HepG2 (cell line): ENCODE measurements at regions not wholly inside any gene's neighbourhood (a gene's known extent, or its start where the extent isn't known, plus 50 kb on each side); places are given as distances from the start of the nearest gene placed in this dataset.

Experiments
- ATAC-seq: fragments of 200-7000 bp; cut with Tn5 transposase; 3 replicates; pipeline ENCODE4 v1.9.1; 2020; ENCODE audit warnings: mild to moderate bottlenecking, moderate library complexity
- BruUV-seq: library from RNA; stranded (reverse); fragments of 400-500 nt; replicated peaks from 2 replicates; lab custom pipeline; 2021; lab: Mats Ljungman, UMichigan
- CTCF ChIA-PET: fragments of 300-600 bp; formaldehyde crosslinking; extraction: SDS; loops from one replicate; lab custom pipeline; 2021; ENCODE audit warnings: low total read pairs, inconsistent platforms, low intra/inter-chr PET ratio; lab: Yijun Ruan, JAX
- POLR2A ChIA-PET: fragments of 350-600 bp; sonication (Branson Sonifier 250); formaldehyde crosslinking; loops from one replicate; lab custom pipeline; 2020; ENCODE audit warnings: antibody characterized with exemption, inconsistent platforms; lab: Yijun Ruan, JAX
- DNase-seq: peaks from one replicate; pipeline ENCODE4 v3.0.0-alpha.2; 2015; ENCODE audit warnings: low spot score
- FAIRE-seq: peaks from 3 replicates; lab custom pipeline; 2011; peaks lifted over from hg19 to GRCh38; lab: Jason Lieb, UNC
- H2AFZ ChIP-seq: one replicate; pipeline ENCODE4 v1.6.1; 2011; ENCODE audit warnings: low read length, inconsistent platforms
- H3K27ac ChIP-seq: fragments of 300-600 bp; 3 replicates; pipeline ENCODE4 v1.8.0; 2011; ENCODE audit warnings: mixed run types, mild to moderate bottlenecking, mixed read lengths, low read length, inconsistent platforms; ENCODE audit not compliant: insufficient read depth; ENCODE audit errors: extremely low read length
- H3K27me3 ChIP-seq, 2 experiments: fragments of 200-600 bp in 1 of 2; 2 replicates in 1 of 2; 3 replicates in 1 of 2; pipeline versions ENCODE4 v1.6.0 to v1.8.0; 2011; ENCODE audit warnings: low read length in 2 of 2, mild to moderate bottlenecking in 2 of 2, moderate library complexity in 2 of 2, inconsistent platforms in 1 of 2; ENCODE audit not compliant: insufficient read depth in 2 of 2, control insufficient read depth in 1 of 2
- H3K36me3 ChIP-seq, 2 experiments: fragments of 200-600 bp in 1 of 2; replicated peaks in 1 of 2; 2 replicates in 1 of 2; 3 replicates in 1 of 2; pipeline versions ENCODE4 v1.5.1 to v1.8.0; 2011; ENCODE audit warnings: low read length in 2 of 2, inconsistent platforms in 1 of 2; ENCODE audit not compliant: insufficient read depth in 2 of 2, control insufficient read depth in 1 of 2
- H3K4me1 ChIP-seq: 2 replicates; pipeline ENCODE4 v1.5.1; 2012; ENCODE audit warnings: low read length, inconsistent platforms; ENCODE audit not compliant: insufficient read depth
- H3K4me2 ChIP-seq: 2 replicates; pipeline ENCODE4 v1.6.0; 2011; ENCODE audit warnings: low read depth, low read length, inconsistent platforms
- H3K4me3 ChIP-seq, 3 experiments: fragments of 200-600 bp in 1 of 3; sonication (generic), shearing (Covaris generic) in 1 of 3; replicated peaks in 1 of 3; 2 replicates each; pipeline ENCODE4 v1.5.1; 2011 to 2016; ENCODE audit warnings: low read length in 3 of 3, inconsistent platforms in 2 of 3, low read depth in 2 of 3, mild to moderate bottlenecking in 2 of 3, control low read depth in 1 of 3, mixed read lengths in 1 of 3; ENCODE audit not compliant: insufficient read depth in 1 of 3
- H3K79me2 ChIP-seq: one replicate; pipeline ENCODE4 v1.6.1; 2011; ENCODE audit warnings: low read length, inconsistent platforms; ENCODE audit not compliant: insufficient read depth
- H3K9ac ChIP-seq: 2 replicates; pipeline ENCODE4 v1.6.0; 2011; ENCODE audit warnings: mild to moderate bottlenecking, low read depth, low read length, inconsistent platforms; ENCODE audit not compliant: insufficient read depth
- H3K9me3 ChIP-seq: 2 replicates; pipeline ENCODE4 v1.5.1; 2012; ENCODE audit warnings: mild to moderate bottlenecking, low read length
- H4K20me1 ChIP-seq: 2 replicates; pipeline ENCODE4 v1.6.0; 2011; ENCODE audit warnings: inconsistent platforms, mild to moderate bottlenecking, low read length, moderate library complexity; ENCODE audit not compliant: insufficient read depth
- CENPT ChIP-seq: sonication (generic); formaldehyde crosslinking; IDR thresholded peaks from 2 replicates; pipeline ENCODE4 v1.8.0; 2022; ENCODE audit warnings: low read depth, mild to moderate bottlenecking, moderate library complexity, missing genetic modification reagents
- KLF6 ChIP-seq: IDR thresholded peaks from 2 replicates; pipeline ENCODE4 v1.8.0; 2016; ENCODE audit warnings: missing biosample characterization, missing genetic modification reagents
- MED13 ChIP-seq: sonication (generic); formaldehyde crosslinking; IDR thresholded peaks from 2 replicates; pipeline ENCODE4 v1.5.0; 2020; ENCODE audit warnings: missing genetic modification reagents
- SALL1 ChIP-seq: sonication (generic); formaldehyde crosslinking; IDR thresholded peaks from 2 replicates; pipeline ENCODE4 v1.8.0; 2022; ENCODE audit warnings: mild to moderate bottlenecking, missing genetic modification reagents
- ZNF138 ChIP-seq: sonication (generic); formaldehyde crosslinking; IDR thresholded peaks from 2 replicates; pipeline ENCODE4 v1.5.0; 2020; ENCODE audit warnings: mild to moderate bottlenecking, low read depth, missing genetic modification reagents
- ZNF768 ChIP-seq: sonication (generic); formaldehyde crosslinking; IDR thresholded peaks from 2 replicates; pipeline ENCODE4 v1.4.0; 2020; ENCODE audit warnings: missing genetic modification reagents
- ZNF772 ChIP-seq: sonication (generic); formaldehyde crosslinking; IDR thresholded peaks from 2 replicates; pipeline ENCODE4 v1.5.0; 2020; ENCODE audit warnings: mild to moderate bottlenecking, missing genetic modification reagents
- WGBS: methylation state at CpG from one replicate; pipeline ENCODE4 v1.1.6; 2017; ENCODE audit warnings: low lambda C conversion rate; 5-methylcytosine and 5-hydroxymethylcytosine counted together
- in situ Hi-C: cut with HindIII; loops from 2 replicates; pipeline ENCODE4 v1.10.0; 2017; ENCODE audit warnings: low pct_unique_long_range_greater_than_20kb; ENCODE audit not compliant: extremely low pct_ligation_motif_present
- intact Hi-C: fragments of 100-400 bp; cut with micrococcal nuclease; formaldehyde crosslinking; loops from one replicate; pipeline ENCODE4 v1.10.0; 2022; ENCODE audit not compliant: unreplicated experiment

GRCh38 chr4:52200339-52200725 lies 149.2 kb downstream of the SPATA18 start:
- in situ Hi-C loops: no loop called here
- no peak for FAIRE-seq
- intact Hi-C loops: no loop called here
- H3K4me1 ChIP-seq: peaks cover 11% of the 10 kb centered on the region
- no TSS peak for BruUV-seq
- ATAC-seq: no peak
- no peak overlapping the region for H2AFZ ChIP-seq
- ChIA-PET POLR2A (no interaction called here), CTCF (no interaction called here)
- no peaks in the 10 kb centered on the region for H4K20me1 ChIP-seq
- no peak for TF ChIP-seq MED13 (CRISPR knock-in tag)
- no peak for DNase-seq
- H3K4me2 ChIP-seq: no peak overlapping the region
- H3K36me3 ChIP-seq: no peaks in the 10 kb centered on the region
- H3K79me2 ChIP-seq: no peaks in the 10 kb centered on the region
- no peaks in the 10 kb centered on the region for H3K9me3 ChIP-seq
- H3K9ac ChIP-seq: no peak overlapping the region
- WGBS: 51% methylated on average over 4 of the region's 4 CpGs
- H3K27ac ChIP-seq: no peak overlapping the region
- H3K4me3 ChIP-seq: no peak overlapping the region
- 0 out of 5 replicates have a peak, but pooled peaks cover 0 to 1% of the 10 kb centered on the region in 2 experiments for H3K27me3 ChIP-seq

DNA sequence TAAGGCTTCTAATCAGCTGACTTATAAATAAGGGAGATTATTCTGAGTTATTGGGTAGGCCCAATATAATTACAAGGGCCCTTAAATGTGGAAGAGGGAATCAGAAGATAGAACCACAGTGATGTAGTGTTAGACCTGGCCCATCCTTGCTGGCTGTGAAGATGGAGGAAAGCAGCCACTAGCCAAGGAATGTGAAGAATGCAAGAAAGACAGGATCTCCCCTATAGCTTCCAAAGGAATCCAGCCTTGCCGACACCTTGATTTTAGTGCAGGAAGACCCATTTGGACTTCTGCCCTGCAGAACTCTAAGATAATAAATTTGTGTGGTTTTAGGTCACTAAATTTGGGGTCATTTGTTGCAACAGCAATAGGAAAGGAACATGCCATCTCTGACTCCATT lies 150.6 kb downstream of the SPATA18 start:
- CTCF ChIA-PET: no interaction called here
- FAIRE-seq: no peak
- H3K9me3 ChIP-seq: no peaks in the 10 kb centered on the region
- in situ Hi-C loops: no loop called here
- no peaks in the 10 kb centered on the region for H3K79me2 ChIP-seq
- H3K4me1 ChIP-seq: peaks cover 12% of the 10 kb centered on the region
- H3K27ac ChIP-seq: no peak overlapping the region
- H3K27me3 ChIP-seq: 0 out of 5 replicates have a peak, but pooled peaks cover 0 to 1% of the 10 kb centered on the region in 2 experiments
- intact Hi-C loops: no loop called here
- no peak overlapping the region for H3K4me2 ChIP-seq
- no peak overlapping the region for H3K9ac ChIP-seq
- no peak overlapping the region for H3K4me3 ChIP-seq
- ATAC-seq: no peak
- no TSS peak for BruUV-seq
- POLR2A ChIA-PET: no interaction called here
- TF ChIP-seq ZNF138 (CRISPR knock-in tag) (no peak), SALL1 (CRISPR knock-in tag) (no peak), KLF6 (CRISPR knock-in tag) (no peak), ZNF768 (no peak), ZNF772 (CRISPR knock-in tag) (no peak), CENPT (CRISPR knock-in tag) (no peak)
- DNase-seq: no peak
- H3K36me3 ChIP-seq: no peaks in the 10 kb centered on the region
- H2AFZ ChIP-seq: no peak overlapping the region
- H4K20me1 ChIP-seq: no peaks in the 10 kb centered on the region
- WGBS: no CpG with 5 or more reads among the region's 1 CpG
